Activated CD8-positive, alpha-beta memory T cell treated with anti-CD3 and anti-CD28 coated beads, Interleukin-2, amount 50 U/mL, for 4 hours (primary cell): ENCODE measurements at regions not wholly inside any gene's neighbourhood (a gene's known extent, or its start where the extent isn't known, plus 50 kb on each side); places are given as distances from the start of the nearest gene placed in this dataset.
"Not testable (repeated sequence)": the region's sequence is repeated elsewhere in the genome, so short reads cannot be mapped to it uniquely, and the experiment has no call there.

Experiments
- DNase-seq: peaks from one replicate; pipeline ENCODE4 v3.0.0-alpha.2; 2020

- DNase-seq: no peak
Measured at GRCh38 chr12:126212824-126213223, 1147.6 kb downstream of the AACS start.

GRCh38 chr12:126218697-126219096, 1153.5 kb downstream of the AACS start:
- no peak for DNase-seq

DNA sequence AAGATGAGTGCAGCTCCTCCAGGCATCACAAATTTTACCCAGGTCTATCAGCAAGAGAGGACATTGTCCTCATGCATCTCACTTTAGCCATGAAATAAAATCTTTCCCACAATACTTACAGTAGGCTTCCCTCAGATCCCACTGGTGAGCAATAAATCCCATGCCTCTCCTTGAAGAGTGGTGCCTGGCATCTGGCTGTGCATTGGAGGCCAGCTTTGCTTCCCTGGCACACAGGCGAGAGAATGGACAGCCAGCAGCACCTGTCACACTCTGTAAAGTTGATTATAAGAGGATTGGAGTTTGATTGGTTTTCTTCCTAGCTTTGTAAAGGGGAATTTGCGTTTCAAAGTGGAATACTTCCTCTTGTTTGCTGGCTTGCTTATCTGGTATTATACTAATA, 1153.9 kb downstream of the AACS start:
- DNase-seq: no peak

DNA sequence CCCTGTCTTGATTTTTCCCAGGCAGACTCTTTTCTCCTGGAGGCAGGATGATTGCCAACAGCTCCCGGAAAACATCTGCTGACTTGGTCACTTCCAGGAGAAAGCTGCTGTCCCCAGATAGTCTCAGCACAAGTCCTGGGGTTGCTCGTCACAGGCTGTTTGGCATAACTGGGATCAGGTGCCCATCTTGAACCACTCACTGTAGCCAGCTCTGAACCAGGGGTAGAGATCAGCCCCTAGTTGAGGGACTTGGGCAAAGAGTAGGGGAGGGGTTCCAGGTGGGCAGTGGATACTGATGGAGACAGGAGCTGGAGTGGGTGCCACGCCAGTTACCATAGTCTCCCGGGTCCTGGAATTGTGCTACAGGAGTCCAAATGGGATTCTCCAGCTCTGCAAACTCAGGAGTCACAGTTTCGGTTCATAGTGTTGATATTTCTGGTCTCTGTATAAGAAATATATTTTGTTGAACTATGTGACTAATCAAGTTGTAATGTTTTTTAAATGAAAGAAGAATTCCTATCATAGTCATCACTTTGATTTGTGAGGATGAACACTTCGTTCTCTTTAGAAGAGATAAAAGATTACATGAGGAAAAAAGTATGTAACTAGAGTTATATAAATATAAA, 1154.5 kb downstream of the AACS start:
- DNase-seq: no peak

- no peak for DNase-seq
Measured at GRCh38 chr12:126224032-126224431, 1158.8 kb downstream of the AACS start.

DNA sequence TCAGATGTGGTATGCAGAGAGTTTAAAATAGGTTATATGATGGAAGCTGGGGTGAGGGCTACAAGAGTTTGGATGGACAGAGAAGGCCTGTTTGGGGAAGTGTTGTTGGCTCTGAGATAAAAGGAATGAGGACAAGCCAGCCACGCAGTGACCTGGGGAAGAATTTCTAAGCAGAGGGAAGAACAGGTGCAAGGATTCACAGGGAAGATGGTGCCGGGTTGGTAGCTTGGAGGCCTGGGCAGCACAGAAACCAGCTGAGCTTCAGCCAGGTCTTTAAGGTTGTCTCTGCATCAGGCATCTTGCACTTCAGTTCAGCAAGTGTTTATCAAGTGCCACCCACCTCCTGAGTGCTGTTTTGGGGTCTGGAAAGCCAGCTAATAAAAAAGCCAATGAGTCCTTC, 1163.7 kb downstream of the AACS start:
- DNase-seq: no peak

DNA sequence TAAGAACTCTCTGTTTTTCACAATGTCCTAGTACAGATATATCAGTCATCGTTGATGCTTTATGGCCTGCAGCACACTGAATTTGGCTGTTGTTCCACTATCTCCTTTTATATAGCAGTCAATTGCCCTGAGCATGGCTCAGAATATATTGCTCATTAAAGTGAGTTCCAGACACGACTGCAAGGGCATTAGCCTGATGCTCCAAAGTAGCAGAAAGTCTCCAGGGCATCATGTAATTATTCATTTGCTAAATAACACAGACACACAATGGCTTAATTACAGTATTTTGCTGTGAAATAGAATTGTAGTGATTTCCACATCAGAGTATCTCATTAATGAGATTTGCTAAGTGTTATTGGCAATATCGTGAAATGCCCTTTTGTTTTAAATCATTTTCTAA, 1167.5 kb downstream of the AACS start:
- DNase-seq: no peak

DNA sequence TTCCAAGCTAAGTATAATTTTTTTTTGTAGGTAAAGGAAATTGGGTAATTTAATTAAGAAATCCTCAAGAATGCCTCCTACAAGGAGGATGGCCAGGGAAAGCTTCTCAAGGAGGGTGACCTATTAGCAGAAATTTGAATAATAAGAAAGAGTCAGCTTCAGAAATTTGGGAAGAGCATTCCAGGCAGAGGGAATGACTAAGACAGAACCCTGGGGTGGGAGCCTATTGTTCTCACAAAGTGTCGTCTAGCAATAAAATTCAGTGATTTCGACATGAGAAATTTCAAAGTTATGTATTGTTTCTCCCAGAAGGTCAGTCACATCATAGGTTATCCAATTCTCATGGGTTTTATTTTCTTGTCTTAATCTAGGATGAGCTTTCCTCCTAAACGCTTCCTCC, 1168.4 kb downstream of the AACS start:
- DNase-seq: no peak

DNA sequence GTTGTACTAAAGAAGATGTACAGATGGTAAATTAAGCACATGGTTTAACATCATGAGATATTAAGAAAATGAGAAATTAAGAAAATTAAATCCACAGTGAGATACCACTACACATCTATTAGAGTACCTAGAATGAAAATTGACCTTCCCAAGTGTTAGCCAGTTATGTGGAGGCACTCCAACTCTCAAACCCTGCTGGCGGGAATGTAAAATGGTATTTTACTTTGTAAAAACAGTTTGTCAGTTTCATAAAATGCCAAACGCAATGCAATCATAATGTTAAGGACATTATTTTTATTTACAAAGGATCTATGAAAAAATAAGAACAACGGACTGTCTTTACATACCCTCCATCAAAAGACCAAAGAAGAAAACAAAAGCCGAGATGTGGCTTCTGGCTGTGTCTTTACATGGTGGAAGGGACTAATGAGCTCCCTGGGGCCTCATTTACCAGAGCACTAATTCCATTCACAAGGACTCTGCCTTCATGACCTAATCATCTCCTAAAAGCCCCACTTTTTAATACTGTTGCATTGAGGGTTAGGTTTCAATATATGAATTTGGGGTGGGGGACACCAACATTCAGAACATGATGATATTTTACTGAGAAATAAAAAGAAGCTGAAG, 1178.7 kb downstream of the AACS start:
- DNase-seq: no peak

DNA sequence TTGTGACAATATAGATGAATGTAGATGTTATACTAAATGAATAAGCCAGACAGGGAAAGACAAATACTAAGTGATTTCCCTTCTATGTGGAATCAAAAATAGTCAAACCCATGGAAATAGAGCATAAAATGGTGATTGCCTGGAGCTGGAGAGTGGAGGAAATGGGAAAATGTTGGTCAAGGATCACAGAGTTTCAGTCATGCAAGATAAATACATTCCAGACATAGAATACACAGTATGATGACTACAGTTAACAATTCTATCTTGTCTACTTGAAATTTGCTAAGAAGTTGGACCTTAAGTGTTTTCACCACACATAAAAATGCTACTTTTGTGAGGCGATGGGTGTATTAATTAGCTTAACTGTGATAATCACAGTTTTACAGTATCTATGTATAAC, 1182.7 kb downstream of the AACS start:
- DNase-seq: no peak

DNA sequence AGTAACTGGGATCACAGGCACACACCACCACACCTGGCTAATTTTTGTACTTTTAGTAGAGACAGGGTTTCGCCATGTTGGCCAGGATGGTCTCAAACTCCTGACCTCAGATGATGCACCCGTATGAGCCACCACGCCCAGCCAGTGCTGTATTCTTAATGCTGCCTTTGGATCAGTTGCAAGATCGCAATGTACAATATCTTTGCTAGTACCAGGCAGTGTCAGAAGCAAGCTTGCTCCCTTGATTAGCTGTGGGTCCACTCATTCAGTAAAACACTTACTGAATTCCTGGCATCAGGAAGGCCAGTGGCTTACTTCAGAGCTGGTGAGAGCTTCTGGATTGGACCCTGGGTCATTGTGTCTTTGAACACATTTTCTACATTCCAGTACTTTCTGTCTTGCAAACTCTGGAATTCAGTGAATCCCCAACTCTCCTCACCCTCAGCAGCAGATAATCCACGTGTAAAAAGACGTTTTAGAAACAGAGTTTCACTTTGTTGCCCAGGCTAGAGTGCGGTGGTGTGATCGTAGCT, 1183.7 kb downstream of the AACS start:
- DNase-seq: no peak

DNA sequence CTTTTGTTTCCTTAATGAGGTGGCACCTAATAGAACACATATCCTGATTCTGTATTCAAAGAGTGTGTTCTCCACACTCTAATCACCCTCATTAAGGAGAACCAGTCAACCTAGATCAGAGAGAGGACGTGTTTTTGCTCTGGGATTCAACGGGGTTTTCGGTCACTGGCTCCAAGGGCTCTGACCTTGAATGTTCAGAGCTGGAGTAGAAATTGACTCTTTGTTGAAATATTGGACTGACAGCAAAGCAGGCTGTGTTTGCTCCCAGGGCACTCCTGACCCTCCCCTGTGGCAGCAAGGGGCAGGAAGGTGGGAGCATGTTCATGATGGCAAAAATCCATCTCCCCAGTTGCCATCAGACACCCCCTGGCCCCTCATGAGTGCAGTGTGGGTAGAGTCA, 1193.0 kb downstream of the AACS start:
- no peak for DNase-seq

DNA sequence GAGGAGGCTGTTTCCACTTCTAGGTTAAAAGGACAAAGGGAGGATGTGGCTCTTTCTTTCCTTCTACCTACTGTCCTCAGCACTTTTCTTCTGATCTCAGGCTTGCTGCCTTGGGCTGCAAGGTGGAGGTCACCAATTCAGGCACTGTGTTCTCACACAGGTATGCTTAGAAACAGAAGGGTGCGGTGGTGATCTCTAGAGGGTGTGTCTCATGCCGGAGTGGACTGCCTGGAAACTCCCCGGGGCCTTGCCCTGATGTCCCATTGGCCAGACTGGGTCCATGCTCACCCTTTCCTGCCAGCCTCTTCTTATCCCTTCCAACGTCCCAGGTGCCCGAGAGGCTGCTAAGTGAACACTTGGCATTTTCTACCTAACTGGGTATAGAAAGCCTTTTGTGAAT, 1197.6 kb downstream of the AACS start:
- DNase-seq: no peak

DNA sequence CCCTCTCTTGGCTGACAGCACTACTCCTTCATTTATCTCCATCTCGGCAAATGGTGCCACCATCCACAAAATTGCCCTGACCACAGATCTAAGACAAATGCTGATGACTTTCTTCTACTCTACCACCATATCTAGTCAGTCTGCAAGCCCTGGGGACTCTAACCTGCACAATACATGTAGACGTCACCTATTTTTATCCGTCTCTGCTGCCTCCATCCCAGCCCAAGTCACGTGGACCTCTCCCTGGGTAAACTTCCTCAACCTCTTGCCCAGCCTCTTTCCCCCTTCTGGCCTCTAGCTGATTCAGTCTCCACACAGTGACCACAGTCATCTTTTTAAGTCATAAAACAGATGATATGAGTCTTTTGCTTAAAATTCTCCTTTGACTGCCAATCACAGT, 1203.0 kb downstream of the AACS start:
- DNase-seq: no peak

DNA sequence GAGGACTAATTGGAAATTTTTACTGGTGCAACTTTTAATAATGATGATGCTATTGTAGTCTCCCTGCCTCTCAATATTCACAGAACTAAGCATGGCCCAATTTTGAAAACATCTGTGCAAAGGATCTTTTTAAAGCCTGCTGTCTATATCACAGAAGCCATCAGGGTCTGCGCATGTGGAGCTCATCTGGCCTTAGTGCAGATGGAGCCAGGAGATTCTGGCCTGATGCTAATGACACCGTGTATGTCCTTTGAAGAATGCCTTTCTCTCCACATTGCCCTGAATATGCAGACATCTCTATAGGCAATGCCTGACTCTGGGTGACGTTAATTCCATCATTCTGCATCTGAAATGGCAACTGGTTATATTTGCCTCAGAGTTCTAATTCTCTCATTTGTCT, 1205.9 kb downstream of the AACS start:
- no peak for DNase-seq

GRCh38 chr12:126282691-126283090, 1217.5 kb downstream of the AACS start:
- DNase-seq: no peak

DNA sequence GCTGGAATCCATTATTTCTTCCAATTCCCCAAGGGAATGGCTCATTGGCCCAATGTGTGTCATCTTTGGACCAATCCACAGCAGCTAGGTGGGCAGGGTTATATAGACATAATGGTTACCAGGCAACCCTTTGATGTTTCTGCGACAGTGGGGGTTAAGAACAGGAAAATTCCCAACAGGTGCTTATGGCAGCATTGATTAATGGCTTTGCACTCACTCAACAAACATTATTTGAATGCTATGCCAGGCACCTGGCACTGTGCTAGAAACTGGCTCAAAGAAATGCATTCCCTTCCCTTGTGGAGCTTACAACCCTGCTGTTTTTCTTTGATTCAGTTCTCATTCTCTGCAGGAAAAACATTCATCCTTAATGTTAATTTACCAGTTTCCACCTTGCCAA, 1221.0 kb downstream of the AACS start:
- DNase-seq: no peak

DNA sequence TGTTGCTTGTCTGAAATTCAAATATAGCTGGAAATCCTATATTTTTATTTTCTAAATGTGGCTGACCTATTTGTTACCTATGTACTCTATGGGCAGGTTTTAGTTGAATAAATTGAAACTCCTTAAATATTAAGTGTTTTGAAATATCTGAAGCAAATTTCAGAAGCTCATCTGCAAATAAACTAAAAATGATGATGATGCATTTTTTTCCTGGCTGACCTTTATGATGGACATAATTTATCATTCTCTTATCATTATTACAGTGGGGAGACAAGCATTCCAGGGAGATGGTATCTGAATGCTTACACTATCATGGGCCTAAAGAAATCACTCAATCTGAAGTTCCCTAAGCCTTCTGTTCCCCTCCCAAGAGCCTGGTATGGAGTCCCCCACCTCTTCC, 1225.2 kb downstream of the AACS start:
- DNase-seq: no peak

DNA sequence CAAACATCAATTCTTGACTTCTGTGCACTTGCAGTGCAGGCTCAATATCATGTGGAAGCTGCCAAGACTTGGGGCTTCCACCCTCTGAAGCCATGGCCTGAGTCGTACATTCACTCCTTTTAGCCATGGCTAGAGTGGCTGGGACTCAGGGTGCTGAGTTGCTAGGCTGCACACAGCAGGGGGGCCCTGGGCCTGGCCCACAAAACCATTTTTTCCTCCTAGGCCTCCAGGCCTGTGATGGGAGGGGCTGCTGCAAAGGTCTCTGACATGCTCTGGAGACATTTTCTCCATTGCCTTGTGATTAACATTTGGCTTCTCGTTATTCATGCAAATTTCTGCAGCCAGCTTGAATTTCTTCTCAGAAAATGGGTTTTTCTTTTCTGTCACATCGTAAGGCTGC, 1226.8 kb downstream of the AACS start:
- not testable (repeated sequence) for DNase-seq

- no peak for DNase-seq
Measured at GRCh38 chr12:126295652-126296051, 1230.4 kb downstream of the AACS start.

DNA sequence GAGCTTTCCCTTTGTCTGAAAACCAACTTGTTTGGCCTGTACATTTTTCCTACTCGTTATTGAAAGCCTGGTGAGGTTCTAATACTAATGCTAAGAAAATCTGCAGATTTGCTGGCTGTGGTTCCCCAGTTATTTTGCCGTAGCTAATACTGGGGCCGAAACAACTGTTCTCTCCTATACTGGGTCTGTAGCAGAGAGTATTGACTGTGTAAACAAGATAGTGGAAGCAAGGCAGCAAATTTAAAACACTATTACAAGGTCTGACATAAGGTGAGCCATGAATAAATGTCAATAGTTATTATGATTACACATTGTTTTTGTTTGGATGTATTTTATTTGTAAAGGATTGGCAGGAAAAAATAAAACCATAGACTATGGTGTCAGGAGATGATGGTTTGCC, 1244.0 kb downstream of the AACS start:
- no peak for DNase-seq

- DNase-seq: no peak
Measured at GRCh38 chr12:126312457-126312856, 1247.2 kb downstream of the AACS start.

DNA sequence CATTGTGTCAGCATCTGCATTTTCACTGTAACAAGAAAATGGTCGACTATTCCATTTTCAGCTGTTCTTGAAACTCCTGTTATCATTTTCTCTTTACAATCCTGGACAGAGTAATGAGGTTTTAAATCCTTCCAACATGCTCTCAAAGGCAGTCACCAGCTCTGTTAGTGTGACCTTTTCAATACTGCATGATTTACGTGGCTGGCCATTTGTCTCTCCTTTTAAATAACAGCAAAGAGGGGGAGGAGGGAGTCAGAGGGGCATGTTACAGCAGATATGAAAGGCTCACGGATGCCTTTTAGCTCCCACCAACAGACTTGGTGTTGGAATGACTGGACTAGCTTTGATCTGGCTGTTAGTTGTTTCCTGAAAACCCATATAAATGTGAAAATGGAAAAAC, 1251.2 kb downstream of the AACS start:
- DNase-seq: no peak

DNA sequence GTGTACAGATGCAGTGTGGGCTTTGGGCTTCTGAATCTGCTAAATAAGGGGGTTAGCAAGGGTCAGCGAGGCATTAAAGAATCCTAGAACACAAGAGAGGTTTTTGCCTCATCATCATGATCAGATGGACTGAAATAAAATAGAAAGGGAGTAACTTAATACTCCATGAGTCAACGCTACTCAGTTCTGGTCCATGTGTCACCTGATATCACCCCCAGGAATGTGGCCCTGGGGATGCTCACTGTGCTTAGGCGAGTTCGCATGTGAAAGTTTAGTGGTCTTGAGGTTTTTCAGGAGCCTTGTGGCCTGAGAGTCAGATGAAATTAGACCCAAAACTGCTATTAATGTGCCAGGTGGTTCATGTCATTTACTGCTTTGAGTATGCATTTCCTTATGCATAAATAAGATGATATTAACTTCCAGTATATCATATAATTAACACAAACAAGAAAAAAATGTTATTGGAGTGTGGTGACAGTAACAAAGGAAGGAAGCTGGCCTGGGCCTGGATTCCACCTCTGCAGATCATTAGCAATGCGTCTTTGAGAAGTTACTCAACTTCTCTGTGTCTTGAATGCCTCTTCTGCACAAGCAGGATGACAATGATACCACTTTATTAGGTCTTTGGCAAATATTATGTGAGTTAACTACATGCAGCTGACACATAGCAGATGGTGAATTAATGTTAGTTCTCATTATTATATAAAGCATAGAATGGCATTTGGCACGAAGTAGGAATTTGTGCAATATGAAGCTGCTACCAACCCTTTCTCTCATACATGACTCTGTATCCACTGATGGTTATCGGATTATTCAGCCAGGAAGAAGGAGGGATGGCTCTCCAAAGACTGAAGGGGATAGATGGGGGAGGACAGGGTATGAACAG, 1272.6 kb downstream of the AACS start:
- no peak for DNase-seq
